Hematopoietic multipotent progenitor cell treated with erythropoietin and hydrocortisone succinate and interleukin-3 and kit ligand, for 4 days (in vitro differentiated cells): ENCODE measurements at regions not wholly inside any gene's neighbourhood (a gene's known extent, or its start where the extent isn't known, plus 50 kb on each side); places are given as distances from the start of the nearest gene placed in this dataset.

Source experiments
- DNase-seq: peaks from one replicate; pipeline ENCODE4 v3.0.0-alpha.2; 2015

GRCh38 chr11:95508219-95508890, 277.4 kb upstream of the SESN3 start:
- no peak for DNase-seq

GRCh38 chr11:95507794-95508193, 276.8 kb upstream of the SESN3 start:
- no peak for DNase-seq

GRCh38 chr11:95506777-95507176, 275.8 kb upstream of the SESN3 start:
- peak; percentile 13 for DNase-seq

- peak; percentile 80 for DNase-seq
These were observed 275.0 kb upstream of the SESN3 start for GRCh38 chr11:95505927-95506426.

GRCh38 chr11:95503047-95503446, 272.0 kb upstream of the SESN3 start:
- DNase-seq: no peak

DNA sequence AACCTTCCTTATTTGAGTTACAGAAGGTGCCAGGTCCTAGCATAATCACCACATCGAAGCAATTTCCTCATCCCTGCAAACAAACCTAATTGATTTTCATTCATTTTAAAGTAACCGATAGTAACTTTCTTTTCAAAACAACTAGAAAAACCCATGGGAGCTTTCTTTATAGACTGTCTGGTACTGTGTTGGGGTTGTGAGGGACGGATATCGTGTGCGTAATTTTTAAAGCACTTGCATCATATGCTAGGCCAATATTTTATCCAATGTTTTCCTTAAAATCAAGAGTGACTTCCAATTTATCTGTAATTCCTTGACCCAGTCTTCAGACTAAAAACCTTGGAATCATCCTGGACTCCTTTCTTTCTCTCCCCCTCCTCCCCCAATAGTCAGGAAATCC, 271.5 kb upstream of the SESN3 start:
- DNase-seq: no peak

DNA sequence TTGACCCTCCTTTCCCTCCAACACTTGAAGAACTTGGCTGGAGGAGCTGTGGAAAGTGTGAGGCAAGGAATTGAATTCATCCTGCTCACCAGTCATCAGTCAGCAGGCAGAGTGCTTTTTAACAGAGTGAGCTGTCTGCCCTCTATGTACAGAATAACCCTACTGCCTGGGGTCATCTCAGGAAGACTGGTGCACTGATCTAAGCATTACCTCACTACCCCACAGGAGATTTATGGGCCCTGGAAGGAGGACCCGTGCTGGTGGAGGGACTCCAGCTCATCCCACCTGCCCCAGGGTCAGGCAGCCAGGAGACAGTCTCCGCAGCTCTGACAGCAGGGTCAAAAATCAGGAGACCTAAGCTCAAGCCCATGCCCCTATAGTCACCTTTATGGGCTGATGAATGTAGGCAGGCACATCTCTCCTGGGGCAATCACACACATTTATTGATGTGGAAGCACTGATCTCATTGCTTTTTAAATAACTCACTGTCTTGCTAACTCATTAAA, 270.8 kb upstream of the SESN3 start:
- no peak for DNase-seq

DNA sequence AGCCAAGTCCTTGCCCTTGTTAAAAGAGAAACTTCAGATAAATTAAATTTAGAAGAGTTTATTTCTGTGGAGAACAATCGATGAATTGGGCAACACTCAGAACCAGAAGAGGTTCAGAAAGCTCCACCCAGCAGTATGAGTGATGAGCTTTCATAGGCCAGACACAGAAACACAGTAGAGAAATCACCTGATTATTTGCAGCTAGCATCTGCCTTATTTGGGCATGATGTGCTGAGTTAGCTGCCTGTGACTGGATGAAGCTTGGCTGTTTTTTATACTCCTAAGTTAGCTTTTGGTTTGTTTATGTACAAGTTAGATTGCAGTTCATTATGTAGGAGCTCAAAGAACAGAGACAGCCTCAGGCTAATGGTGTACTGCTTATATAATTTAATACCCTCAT, 269.5 kb upstream of the SESN3 start:
- DNase-seq: no peak

DNA sequence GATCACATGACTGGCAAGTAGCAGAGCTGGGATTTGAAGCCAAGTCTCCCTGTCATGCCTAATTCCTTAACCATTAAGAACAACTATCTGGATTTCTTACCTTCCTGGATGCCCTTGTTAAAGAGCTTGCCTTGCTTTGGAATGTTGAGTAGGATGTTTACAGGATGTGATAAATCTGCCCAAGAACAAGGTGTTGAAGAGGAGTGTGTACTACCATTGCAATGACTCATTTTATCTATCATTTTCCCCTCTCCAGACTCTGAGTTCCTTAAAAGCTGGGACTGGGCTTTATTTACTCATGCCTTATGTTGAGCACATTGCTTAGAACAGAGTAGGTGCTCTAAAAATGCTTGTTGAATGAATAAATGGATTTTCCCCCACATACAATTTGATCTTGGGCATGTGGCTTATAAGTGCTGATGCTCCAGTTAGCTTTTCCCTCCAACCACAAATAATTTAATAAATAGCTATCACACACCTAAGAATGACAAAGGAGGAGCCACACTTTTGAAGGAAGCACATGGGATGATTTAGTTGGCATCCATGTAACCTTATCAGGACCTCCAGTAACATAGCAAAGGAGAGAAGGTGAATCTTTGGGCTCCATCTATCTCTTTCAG, 268.6 kb upstream of the SESN3 start:
- DNase-seq: no peak

- no peak for DNase-seq
These were observed 267.9 kb upstream of the SESN3 start for GRCh38 chr11:95498722-95499425.

- no peak for DNase-seq
These were observed 265.9 kb upstream of the SESN3 start for GRCh38 chr11:95496901-95497300.

- no peak for DNase-seq
These were observed 264.7 kb upstream of the SESN3 start for GRCh38 chr11:95495706-95496105.

DNA sequence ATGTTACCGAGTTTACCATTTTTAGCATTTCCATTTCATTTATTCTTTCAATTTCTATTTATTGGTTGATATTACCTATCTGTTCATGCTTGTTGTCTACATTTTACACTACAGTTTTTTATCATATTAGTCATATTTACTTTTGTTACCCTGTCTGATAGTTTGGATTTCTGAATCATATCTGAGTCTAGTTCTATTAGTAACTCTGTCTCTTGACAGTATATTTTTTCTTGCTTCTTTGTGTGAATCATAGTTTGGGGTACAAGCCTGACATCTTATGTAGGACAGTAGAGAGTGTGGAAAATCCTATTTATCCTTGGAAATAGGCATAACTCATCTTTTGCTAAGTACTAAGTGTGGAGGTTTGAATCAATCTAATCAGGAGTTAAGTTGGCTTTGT, 263.9 kb upstream of the SESN3 start:
- no peak for DNase-seq

DNA sequence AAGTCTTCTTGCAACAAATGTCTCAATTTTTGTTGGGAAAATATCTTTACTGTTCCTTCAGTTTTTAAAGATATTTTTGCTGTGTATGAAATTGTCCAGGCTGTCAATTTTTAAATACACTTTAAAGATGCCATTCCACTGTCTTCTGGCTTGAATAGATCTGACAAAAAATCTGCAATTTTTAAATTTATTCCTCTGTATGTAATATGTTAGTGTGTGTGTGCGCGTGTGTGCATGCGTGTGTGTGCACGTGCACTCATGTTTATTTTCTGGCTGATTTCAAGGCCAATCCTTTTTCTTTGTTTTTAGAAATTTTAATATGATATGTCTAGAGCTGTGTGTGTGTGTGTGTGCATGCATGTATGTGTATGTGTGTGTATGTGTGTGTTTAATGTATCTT, 263.2 kb upstream of the SESN3 start:
- no peak for DNase-seq

- DNase-seq: no peak
These were observed 259.6 kb upstream of the SESN3 start for GRCh38 chr11:95490625-95491024.

- no peak for DNase-seq
These were observed 256.9 kb upstream of the SESN3 start for GRCh38 chr11:95487938-95488337.

- DNase-seq: no peak
These were observed 256.4 kb upstream of the SESN3 start for GRCh38 chr11:95487391-95487790.

DNA sequence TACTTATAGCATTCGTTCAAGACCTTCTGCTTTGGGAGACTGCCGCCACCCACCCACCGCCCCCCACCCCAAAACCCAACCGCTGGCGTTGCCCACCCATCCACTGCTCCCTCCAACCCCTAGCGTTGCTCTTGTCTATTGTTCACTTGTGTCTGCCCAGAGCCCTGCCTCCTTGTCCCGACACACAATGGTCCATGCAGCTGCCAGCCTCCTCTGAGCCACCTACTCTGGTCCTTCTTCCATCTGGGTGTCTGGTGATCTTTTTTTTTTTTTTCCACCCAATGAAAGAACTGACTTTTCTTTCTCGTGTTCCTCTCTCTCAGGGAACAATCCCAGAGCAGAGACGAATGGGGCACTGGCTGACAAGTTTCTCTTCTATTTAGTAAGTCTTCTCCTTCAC, 256.0 kb upstream of the SESN3 start:
- no peak for DNase-seq

DNA sequence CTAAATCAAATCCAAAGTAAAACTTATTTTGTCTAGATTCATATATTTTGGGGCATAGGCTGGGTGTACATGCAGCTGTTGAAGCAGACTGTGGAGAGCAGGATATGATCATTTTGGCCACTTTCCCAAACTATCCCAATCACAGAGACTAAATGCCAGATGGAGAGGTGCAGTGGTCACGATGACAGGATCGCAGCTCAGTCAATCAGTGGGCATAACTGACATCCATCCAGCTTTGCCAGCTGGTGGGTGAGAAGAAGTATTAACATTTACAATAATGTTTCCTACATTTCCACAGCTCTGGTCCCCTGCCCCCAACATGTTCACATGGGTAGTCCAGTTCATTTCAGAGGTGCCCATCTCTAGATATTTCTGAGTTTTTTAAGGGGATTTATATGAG, 255.5 kb upstream of the SESN3 start:
- DNase-seq: no peak

- DNase-seq: no peak
These were observed 254.3 kb upstream of the SESN3 start for GRCh38 chr11:95485115-95485900.

- DNase-seq: no peak
These were observed 252.3 kb upstream of the SESN3 start for GRCh38 chr11:95483339-95483738.

DNA sequence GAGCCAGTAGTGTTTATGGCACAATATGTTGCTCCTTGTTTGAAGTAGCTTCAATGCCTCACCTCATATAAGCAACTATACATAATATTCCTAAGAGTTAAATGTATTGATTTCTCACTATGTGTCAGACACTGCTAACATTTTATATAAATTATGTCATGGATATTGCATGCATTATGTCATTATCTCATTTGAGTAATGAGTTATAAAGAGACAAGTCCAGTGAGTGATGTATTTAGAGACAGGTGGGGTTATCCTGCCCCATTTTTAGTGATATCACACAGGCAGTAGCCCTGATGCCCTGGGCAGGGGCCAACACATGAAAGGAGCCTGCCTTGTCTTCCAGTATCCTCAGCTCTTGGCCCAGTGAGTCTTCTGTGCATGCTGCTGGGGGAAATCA, 247.0 kb upstream of the SESN3 start:
- DNase-seq: no peak

DNA sequence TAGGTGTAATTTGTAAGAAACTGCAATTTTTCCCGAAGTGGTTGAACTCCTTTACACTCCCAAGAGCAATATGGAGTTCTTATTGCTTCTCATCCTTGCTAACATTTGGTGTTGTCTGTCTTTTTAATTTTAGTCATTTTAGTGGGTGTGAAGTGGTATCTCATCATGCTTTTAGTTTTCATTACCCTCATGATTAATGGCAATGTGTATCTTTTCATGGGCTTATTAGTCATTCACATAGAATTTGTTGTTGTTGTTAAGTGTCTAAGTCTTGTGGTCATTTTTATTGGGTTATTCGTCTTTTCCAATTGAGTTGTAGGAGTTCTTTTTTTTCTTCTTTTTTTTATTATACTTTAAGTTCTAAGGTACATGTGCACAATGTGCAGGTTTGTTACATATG, 238.3 kb upstream of the SESN3 start:
- DNase-seq: no peak
